Keratinocyte (primary cell): ENCODE measurements at regions not wholly inside any gene's neighbourhood (a gene's known extent, or its start where the extent isn't known, plus 50 kb on each side); places are given as distances from the start of the nearest gene placed in this dataset.

ENCODE experiments used
- DNase-seq: peaks from one replicate; pipeline ENCODE4 v3.0.0-alpha.2; 2011; ENCODE audit warnings: low read depth, missing footprints, low spot score
- FAIRE-seq: peaks from 2 replicates; lab custom pipeline; 2011; peaks lifted over from hg19 to GRCh38; lab: Jason Lieb, UNC
- H2AFZ ChIP-seq: 2 replicates; pipeline ENCODE4 v1.6.0; 2012; ENCODE audit warnings: low read length, control low read depth, inconsistent platforms; ENCODE audit not compliant: control insufficient read depth
- H3K27ac ChIP-seq: 2 replicates; pipeline ENCODE4 v1.5.1; 2011; ENCODE audit warnings: low read length; ENCODE audit not compliant: control insufficient read depth, insufficient read depth
- H3K27me3 ChIP-seq: 3 replicates; pipeline ENCODE4 v1.6.0; 2011; ENCODE audit warnings: low read length; ENCODE audit not compliant: control insufficient read depth, insufficient read depth; ENCODE audit errors: extremely low read depth
- H3K36me3 ChIP-seq, 2 experiments: 2 replicates in 1 of 2; 3 replicates in 1 of 2; pipeline ENCODE4 v1.5.1; 2011; ENCODE audit warnings: low read length in 2 of 2, mild to moderate bottlenecking in 1 of 2; ENCODE audit not compliant: control insufficient read depth in 2 of 2, insufficient read depth in 2 of 2; ENCODE audit errors: extremely low read depth in 1 of 2
- H3K4me1 ChIP-seq: 3 replicates; pipeline ENCODE4 v1.5.1; 2011; ENCODE audit warnings: low read length; ENCODE audit not compliant: control insufficient read depth, insufficient read depth; ENCODE audit errors: extremely low read depth
- H3K4me2 ChIP-seq: 3 replicates; pipeline ENCODE4 v1.6.0; 2011; ENCODE audit warnings: low read depth, low read length; ENCODE audit not compliant: control insufficient read depth, insufficient read depth; ENCODE audit errors: extremely low read depth
- H3K4me3 ChIP-seq, 3 experiments: fragments of 200-600 bp in 1 of 3; sonication (generic) in 1 of 3; 2 replicates in 2 of 3; 3 replicates in 1 of 3; pipeline ENCODE4 v1.5.1; 2011 to 2016; ENCODE audit warnings: low read length in 3 of 3, mild to moderate bottlenecking in 3 of 3, control low read depth in 2 of 3, inconsistent platforms in 1 of 3, low read depth in 1 of 3, mixed read lengths in 1 of 3, mixed run types in 1 of 3, moderate library complexity in 1 of 3; ENCODE audit not compliant: control insufficient read depth in 2 of 3, insufficient read depth in 2 of 3; ENCODE audit errors: extremely low read depth in 1 of 3
- H3K79me2 ChIP-seq: 2 replicates; pipeline ENCODE4 v1.6.0; 2012; ENCODE audit warnings: low read length; ENCODE audit not compliant: control insufficient read depth, insufficient read depth
- H3K9ac ChIP-seq: 3 replicates; pipeline ENCODE4 v1.6.0; 2011; ENCODE audit warnings: low read length; ENCODE audit not compliant: control insufficient read depth, insufficient read depth; ENCODE audit errors: extremely low read depth
- H3K9me1 ChIP-seq: 3 replicates; pipeline ENCODE4 v1.6.0; 2011; ENCODE audit warnings: low read length; ENCODE audit not compliant: control insufficient read depth, insufficient read depth; ENCODE audit errors: extremely low read depth
- H3K9me3 ChIP-seq: 2 replicates; pipeline ENCODE4 v1.5.1; 2012; ENCODE audit warnings: low read depth, low read length; ENCODE audit not compliant: control insufficient read depth
- H4K20me1 ChIP-seq: 3 replicates; pipeline ENCODE4 v1.6.0; 2011; ENCODE audit warnings: low read length; ENCODE audit not compliant: control insufficient read depth, insufficient read depth; ENCODE audit errors: extremely low read depth
- EZH2 ChIP-seq: IDR thresholded peaks from one replicate; pipeline ENCODE4 v1.6.1; 2012; ENCODE audit warnings: inconsistent platforms, mild to moderate bottlenecking, low read length, moderate library complexity
- dilution Hi-C: fragments of 300-500 bp; cut with MboI; formaldehyde crosslinking; loops from one replicate; pipeline ENCODE4 v1.7.0; 2020; ENCODE audit warnings: low sequenced_read_pairs; ENCODE audit not compliant: extremely low pct_ligation_motif_present
- TF ChIP-seq, protein P1 (sequence below), 3 experiments: IDR thresholded peaks in 1 of 3; conservative IDR thresholded peaks in 1 of 3; optimal IDR thresholded peaks in 1 of 3; 2 replicates in 2 of 3; 3 replicates in 1 of 3; pipeline versions ENCODE3 to v1.5.1; 2011; ENCODE audit warnings: low read length in 3 of 3, mild to moderate bottlenecking in 3 of 3, moderate library complexity in 2 of 3, control low read depth in 1 of 3, inconsistent platforms in 1 of 3; ENCODE audit not compliant: insufficient read depth in 2 of 3; ENCODE audit errors: extremely low read depth in 1 of 3

DNA sequence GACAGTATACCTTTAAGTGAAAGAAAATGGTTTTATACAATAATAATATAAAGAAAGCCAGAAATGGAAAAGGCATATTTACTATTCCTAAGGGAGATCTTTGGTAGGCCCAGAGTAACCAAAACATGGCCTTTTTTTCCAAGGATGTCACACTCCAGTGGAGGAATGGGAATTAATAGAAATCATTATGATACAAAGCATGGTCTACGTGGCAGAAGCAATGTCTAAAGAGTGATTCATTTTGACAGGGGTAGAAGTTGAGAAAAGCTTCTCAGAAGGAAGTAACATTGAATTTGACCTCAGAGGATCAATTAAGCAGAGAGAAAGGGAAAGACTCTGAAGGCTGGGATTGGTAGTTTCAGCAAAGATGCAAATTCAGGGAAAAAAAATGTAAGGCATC lies 208.6 kb downstream of the BTG1 start:
- dilution Hi-C loops = no loop called here
- H3K9me3 ChIP-seq = no peaks in the 10 kb centered on the region
- no peaks in the 10 kb centered on the region for H3K79me2 ChIP-seq
- H3K4me1 ChIP-seq = peaks cover 8% of the 10 kb centered on the region
- no peak overlapping the region for H3K9ac ChIP-seq
- FAIRE-seq = no peak
- H3K27ac ChIP-seq = no peak overlapping the region
- H3K4me2 ChIP-seq = no peak overlapping the region
- no peaks in the 10 kb centered on the region for H3K27me3 ChIP-seq
- no peaks in the 10 kb centered on the region for H3K9me1 ChIP-seq
- H4K20me1 ChIP-seq = no peaks in the 10 kb centered on the region
- H3K36me3 ChIP-seq = no peaks in the 10 kb centered on the region
- peak overlapping the region; percentile 13 for H2AFZ ChIP-seq
- no peak overlapping the region for H3K4me3 ChIP-seq
- DNase-seq = no peak
- TF ChIP-seq, protein P1, sequence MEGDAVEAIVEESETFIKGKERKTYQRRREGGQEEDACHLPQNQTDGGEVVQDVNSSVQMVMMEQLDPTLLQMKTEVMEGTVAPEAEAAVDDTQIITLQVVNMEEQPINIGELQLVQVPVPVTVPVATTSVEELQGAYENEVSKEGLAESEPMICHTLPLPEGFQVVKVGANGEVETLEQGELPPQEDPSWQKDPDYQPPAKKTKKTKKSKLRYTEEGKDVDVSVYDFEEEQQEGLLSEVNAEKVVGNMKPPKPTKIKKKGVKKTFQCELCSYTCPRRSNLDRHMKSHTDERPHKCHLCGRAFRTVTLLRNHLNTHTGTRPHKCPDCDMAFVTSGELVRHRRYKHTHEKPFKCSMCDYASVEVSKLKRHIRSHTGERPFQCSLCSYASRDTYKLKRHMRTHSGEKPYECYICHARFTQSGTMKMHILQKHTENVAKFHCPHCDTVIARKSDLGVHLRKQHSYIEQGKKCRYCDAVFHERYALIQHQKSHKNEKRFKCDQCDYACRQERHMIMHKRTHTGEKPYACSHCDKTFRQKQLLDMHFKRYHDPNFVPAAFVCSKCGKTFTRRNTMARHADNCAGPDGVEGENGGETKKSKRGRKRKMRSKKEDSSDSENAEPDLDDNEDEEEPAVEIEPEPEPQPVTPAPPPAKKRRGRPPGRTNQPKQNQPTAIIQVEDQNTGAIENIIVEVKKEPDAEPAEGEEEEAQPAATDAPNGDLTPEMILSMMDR (optimal IDR thresholded peaks at IDR 0.05 in 1 of 3, IDR thresholded peaks at IDR 0.05 in 1 of 3, conservative IDR thresholded peaks at IDR 0.05 in 1 of 3; ENCODE audit: extremely low read depth in 1 of 3, insufficient read depth in 2 of 3, low read length in 3 of 3) = no peak
- no peak for TF ChIP-seq EZH2

DNA sequence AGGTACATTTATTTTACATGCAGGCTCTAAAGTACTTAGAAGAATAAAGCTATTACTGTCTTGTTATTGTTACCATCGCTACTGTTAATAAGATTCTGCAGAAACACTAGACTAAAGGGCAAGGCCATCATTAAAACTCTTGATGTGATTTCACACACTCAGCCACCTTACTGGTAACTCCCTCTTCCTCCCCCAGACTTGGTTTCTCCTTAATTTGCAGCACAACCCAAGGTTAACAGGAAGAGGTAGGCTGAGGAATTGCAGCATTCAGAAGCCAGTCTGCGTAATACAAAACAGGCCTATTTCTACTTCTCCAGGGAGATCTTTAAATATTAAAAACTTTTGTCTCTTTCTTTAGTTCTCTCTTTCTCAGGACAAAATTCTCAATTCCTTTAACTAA lies 210.3 kb downstream of the BTG1 start:
- no peaks in the 10 kb centered on the region for H3K79me2 ChIP-seq
- no peaks in the 10 kb centered on the region for H4K20me1 ChIP-seq
- H3K4me3 ChIP-seq = no peak overlapping the region
- no peak overlapping the region for H2AFZ ChIP-seq
- H3K4me2 ChIP-seq = no peak overlapping the region
- no peak for TF ChIP-seq EZH2
- TF ChIP-seq, protein P1 (optimal IDR thresholded peaks at IDR 0.05 in 1 of 3, IDR thresholded peaks at IDR 0.05 in 1 of 3, conservative IDR thresholded peaks at IDR 0.05 in 1 of 3; ENCODE audit: extremely low read depth in 1 of 3, insufficient read depth in 2 of 3, low read length in 3 of 3) = no peak
- H3K4me1 ChIP-seq = peaks cover 16% of the 10 kb centered on the region
- DNase-seq = no peak
- H3K9me1 ChIP-seq = no peaks in the 10 kb centered on the region
- no peaks in the 10 kb centered on the region for H3K36me3 ChIP-seq
- H3K9me3 ChIP-seq = no peaks in the 10 kb centered on the region
- H3K9ac ChIP-seq = no peak overlapping the region
- no peaks in the 10 kb centered on the region for H3K27me3 ChIP-seq
- dilution Hi-C loops = no loop called here
- FAIRE-seq = no peak
- H3K27ac ChIP-seq = no peak overlapping the region
